A172 (cell line): ENCODE measurements at regions not wholly inside any gene's neighbourhood (a gene's known extent, or its start where the extent isn't known, plus 50 kb on each side); places are given as distances from the start of the nearest gene placed in this dataset.

Experiments
- DNase-seq: peaks from one replicate; pipeline ENCODE4 v3.0.0-alpha.2; 2015; ENCODE audit warnings: low spot score

- no peak for DNase-seq
Measured at GRCh38 chr5:116651653-116652052, 77.0 kb upstream of the SEMA6A start.

GRCh38 chr5:116650964-116651363 lies 76.3 kb upstream of the SEMA6A start:
- DNase-seq: no peak

GRCh38 chr5:116650544-116650943 lies 75.9 kb upstream of the SEMA6A start:
- DNase-seq: no peak

- no peak for DNase-seq
Measured at GRCh38 chr5:116646611-116647289, 72.1 kb upstream of the SEMA6A start.

- DNase-seq: no peak
Measured at GRCh38 chr5:116645627-116646026, 71.0 kb upstream of the SEMA6A start.

GRCh38 chr5:116640236-116640635 lies 65.6 kb upstream of the SEMA6A start:
- DNase-seq: no peak

GRCh38 chr5:116637149-116637740 lies 62.6 kb upstream of the SEMA6A start:
- DNase-seq: no peak

- DNase-seq: no peak
Measured at GRCh38 chr5:116632890-116633289, 58.3 kb upstream of the SEMA6A start.

GRCh38 chr5:116631147-116631546 lies 56.5 kb upstream of the SEMA6A start:
- DNase-seq: no peak

GRCh38 chr5:116629168-116629567 lies 54.5 kb upstream of the SEMA6A start:
- DNase-seq: no peak

- DNase-seq: no peak
Measured at GRCh38 chr5:116626945-116627679, 52.5 kb upstream of the SEMA6A start.

GRCh38 chr5:116626272-116626723 lies 51.7 kb upstream of the SEMA6A start:
- DNase-seq: no peak
